Peyer's patch (tissue), 4 donors: ENCODE measurements at regions not wholly inside any gene's neighbourhood (a gene's known extent, or its start where the extent isn't known, plus 50 kb on each side); places are given as distances from the start of the nearest gene placed in this dataset.

Experiments
- DNase-seq, 3 donors: peaks; one replicate each; pipeline ENCODE4 v3.0.0-alpha.2; 2017 to 2019
- H3K27ac ChIP-seq, 4 donors: fragments of 200-600 bp; sonication (generic); one replicate each; pipeline ENCODE4 v1.5.1; 2016 to 2019
- H3K27me3 ChIP-seq, 2 donors: fragments of 200-600 bp; sonication (generic); one replicate each; pipeline ENCODE4 v1.5.1; 2019
- H3K36me3 ChIP-seq, 3 donors: fragments of 200-600 bp; sonication (generic); one replicate each; pipeline ENCODE4 v1.5.1; 2016 to 2019
- H3K4me1 ChIP-seq, 4 donors: fragments of 200-600 bp; sonication (generic); one replicate each; pipeline ENCODE4 v1.5.1; 2016 to 2019
- H3K4me3 ChIP-seq, 4 donors: fragments of 200-600 bp; sonication (generic); 1 replicate in 3 of 4; 2 replicates in 1 of 4; pipeline ENCODE4 v1.5.1; 2016 to 2019; ENCODE audit warnings: mild to moderate bottlenecking in 1 of 4
- H3K9me3 ChIP-seq, 4 donors: fragments of 200-600 bp; sonication (generic); one replicate each; pipeline ENCODE4 v1.5.1; 2016 to 2019; ENCODE audit warnings: mild to moderate bottlenecking in 1 of 4
- POLR2A ChIP-seq, 2 donors: fragments of 450-650 bp; IDR thresholded peaks; one replicate each; pipeline ENCODE4 v1.5.1; 2017; ENCODE audit warnings: antibody characterized with exemption in 2 of 2, mild to moderate bottlenecking in 2 of 2, moderate library complexity in 2 of 2
- TF ChIP-seq, protein P1 (sequence below), 6 experiments: fragments of 450-650 bp in 4 of 6; fragments of 200-600 bp in 2 of 6; sonication (generic) in 1 of 6; IDR thresholded peaks; one replicate each; pipeline ENCODE4 v1.5.1; 2017 to 2019; ENCODE audit warnings: antibody characterized with exemption in 6 of 6, mild to moderate bottlenecking in 3 of 6, moderate library complexity in 1 of 6

DNA sequence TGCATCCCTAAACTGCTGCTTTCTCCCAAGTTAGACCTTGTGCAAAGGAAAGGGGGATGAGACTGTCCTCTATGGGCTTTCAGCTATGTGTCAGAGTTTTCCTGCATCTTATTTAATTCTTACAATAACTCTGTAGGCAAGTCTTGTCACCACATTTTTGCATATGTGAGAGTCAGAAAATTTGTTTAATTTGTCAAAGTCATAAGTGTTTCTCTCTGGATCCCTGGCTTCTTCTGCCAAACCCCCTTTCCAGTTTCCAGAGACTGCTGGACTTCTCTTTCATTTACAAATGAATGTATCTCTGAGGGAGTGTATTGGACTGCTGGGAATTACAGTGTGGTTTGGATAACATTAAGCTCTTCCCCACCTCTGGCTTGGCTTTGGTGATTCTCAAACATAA is 877.6 kb upstream of the SEL1L start:
- no peaks in the 10 kb centered on the region for H3K27me3 ChIP-seq
- no peak overlapping the region for H3K27ac ChIP-seq
- no peaks in the 10 kb centered on the region for H3K36me3 ChIP-seq
- H3K9me3 ChIP-seq: no peaks in the 10 kb centered on the region
- no peak for DNase-seq
- no peak overlapping the region for H3K4me3 ChIP-seq
- no peaks in the 10 kb centered on the region for H3K4me1 ChIP-seq
- no peak for TF ChIP-seq POLR2A (IDR thresholded peaks at IDR 0.05)
- TF ChIP-seq, protein P1, sequence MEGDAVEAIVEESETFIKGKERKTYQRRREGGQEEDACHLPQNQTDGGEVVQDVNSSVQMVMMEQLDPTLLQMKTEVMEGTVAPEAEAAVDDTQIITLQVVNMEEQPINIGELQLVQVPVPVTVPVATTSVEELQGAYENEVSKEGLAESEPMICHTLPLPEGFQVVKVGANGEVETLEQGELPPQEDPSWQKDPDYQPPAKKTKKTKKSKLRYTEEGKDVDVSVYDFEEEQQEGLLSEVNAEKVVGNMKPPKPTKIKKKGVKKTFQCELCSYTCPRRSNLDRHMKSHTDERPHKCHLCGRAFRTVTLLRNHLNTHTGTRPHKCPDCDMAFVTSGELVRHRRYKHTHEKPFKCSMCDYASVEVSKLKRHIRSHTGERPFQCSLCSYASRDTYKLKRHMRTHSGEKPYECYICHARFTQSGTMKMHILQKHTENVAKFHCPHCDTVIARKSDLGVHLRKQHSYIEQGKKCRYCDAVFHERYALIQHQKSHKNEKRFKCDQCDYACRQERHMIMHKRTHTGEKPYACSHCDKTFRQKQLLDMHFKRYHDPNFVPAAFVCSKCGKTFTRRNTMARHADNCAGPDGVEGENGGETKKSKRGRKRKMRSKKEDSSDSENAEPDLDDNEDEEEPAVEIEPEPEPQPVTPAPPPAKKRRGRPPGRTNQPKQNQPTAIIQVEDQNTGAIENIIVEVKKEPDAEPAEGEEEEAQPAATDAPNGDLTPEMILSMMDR (IDR thresholded peaks at IDR 0.05): no peak

DNA sequence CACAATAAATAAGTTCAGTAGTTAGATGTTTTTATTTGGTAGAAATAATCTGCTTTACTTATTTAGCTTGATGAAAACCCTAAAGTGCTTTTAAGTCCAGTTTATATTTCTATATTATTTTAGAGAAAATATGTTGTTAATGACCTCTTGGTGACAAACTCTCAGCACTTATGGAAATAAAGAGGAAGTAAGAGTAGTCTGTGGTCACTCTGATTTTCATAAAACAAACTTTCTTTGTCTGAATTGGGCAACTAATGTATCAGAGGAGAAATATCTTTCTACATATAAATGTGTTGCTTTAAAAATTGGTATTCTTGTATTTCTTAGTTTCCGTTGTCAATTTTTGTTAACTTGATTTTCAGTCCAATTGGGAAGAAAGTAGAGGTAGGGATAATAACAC is 878.9 kb upstream of the SEL1L start:
- Histone ChIP-seq H3K27me3 (no peaks in the 10 kb centered on the region), H3K36me3 (no peaks in the 10 kb centered on the region), H3K27ac (no peak overlapping the region), H3K9me3 (no peaks in the 10 kb centered on the region), H3K4me3 (no peak overlapping the region), H3K4me1 (no peaks in the 10 kb centered on the region)
- no peak for TF ChIP-seq POLR2A (IDR thresholded peaks at IDR 0.05)
- TF ChIP-seq, protein P1 (IDR thresholded peaks at IDR 0.05): no peak
- DNase-seq: no peak

DNA sequence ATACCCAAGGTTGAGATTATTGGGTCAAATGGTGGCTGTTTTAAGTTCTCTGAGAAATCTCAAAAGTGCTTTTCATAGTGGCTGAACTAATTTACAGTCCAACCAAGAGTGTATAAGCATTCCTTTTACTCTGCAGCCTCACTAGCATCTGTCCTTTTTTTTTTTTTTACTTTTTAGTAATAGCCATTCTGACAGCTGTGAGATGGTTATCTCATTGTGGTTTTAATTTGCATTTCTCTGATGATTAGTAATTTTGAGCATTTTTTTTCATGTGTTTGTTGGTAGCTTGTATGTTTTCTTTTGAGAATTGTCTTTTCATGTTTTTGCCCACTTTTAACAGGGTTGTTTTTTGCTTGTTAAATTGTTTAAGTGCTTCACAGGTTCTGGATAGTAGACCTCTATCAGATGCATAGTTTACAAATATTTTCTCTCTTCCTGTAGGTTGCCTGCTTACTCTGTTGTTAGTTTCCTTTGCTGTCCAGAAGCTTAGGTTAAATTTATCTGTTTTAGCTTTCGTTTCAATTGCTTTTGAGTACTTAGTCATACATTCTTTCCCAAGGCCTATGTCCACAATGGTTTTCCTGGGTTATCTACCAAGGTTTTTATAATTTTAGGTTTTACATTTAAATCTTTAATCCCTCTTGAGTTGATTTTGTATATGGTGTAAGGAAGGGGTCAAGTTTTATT is 881.3 kb upstream of the SEL1L start:
- H3K4me3 ChIP-seq: no peak overlapping the region
- no peak for TF ChIP-seq POLR2A (IDR thresholded peaks at IDR 0.05)
- TF ChIP-seq, protein P1 (IDR thresholded peaks at IDR 0.05): no peak

DNA sequence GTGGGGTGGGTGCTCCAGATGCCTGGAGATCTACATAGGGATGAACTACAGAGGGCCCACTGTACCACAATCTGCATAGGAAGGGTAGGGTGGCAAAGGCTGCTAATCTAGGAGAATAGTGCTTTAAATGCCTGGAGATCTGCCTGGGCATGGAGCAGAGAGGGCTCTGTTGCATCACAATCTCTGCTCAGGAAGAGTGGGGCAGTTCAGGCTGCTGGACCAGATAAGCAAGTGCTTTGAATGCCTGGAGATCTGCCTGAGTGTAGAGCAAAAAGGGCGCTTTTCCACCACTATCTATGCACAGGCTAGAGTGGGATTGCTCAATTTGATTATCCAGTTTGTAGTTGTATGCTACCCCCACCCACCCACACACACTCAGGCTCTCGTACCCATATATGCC is 886.3 kb upstream of the SEL1L start:
- Histone ChIP-seq H3K4me3 (no peak overlapping the region), H3K4me1 (no peaks in the 10 kb centered on the region), H3K27ac (no peak overlapping the region), H3K9me3 (peaks cover 0 to 3% (median 0%) of the 10 kb centered on the region in 4 donors), H3K36me3 (no peaks in the 10 kb centered on the region), H3K27me3 (no peaks in the 10 kb centered on the region)
- no peak for DNase-seq
- TF ChIP-seq, protein P1 (IDR thresholded peaks at IDR 0.05): no peak
- no peak for TF ChIP-seq POLR2A (IDR thresholded peaks at IDR 0.05)

More for the DNA sequence above, 881.3 kb upstream of the SEL1L start:
- Histone ChIP-seq H3K9me3 (peaks cover 0 to 3% (median 0%) of the 10 kb centered on the region in 4 donors), H3K4me1 (no peaks in the 10 kb centered on the region), H3K36me3 (no peaks in the 10 kb centered on the region), H3K27me3 (no peaks in the 10 kb centered on the region), H3K27ac (no peak overlapping the region)
- DNase-seq: no peak

DNA sequence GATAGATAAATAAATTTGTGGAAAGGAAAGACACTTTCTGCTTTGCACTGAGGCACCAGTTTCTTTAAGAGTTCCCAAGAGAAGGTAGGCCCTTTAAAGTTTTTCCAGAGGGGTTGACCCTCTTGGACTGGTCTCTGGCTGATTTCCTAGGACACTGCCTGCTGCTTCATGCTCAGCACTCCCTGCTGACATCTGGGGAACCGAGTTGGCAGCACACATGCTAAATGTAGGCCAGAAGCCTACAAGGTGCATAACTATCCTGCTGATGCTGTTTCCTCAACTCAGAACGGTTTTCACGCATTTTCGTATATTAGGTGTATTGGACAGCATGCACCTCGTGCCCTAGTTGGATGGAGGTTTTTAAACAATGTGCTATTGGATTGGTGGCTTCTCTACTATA is 887.2 kb upstream of the SEL1L start:
- H3K4me1 ChIP-seq: no peaks in the 10 kb centered on the region
- H3K27ac ChIP-seq: no peak overlapping the region
- H3K36me3 ChIP-seq: no peaks in the 10 kb centered on the region
- TF ChIP-seq, protein P1 (IDR thresholded peaks at IDR 0.05): no peak
- TF ChIP-seq POLR2A (IDR thresholded peaks at IDR 0.05): no peak
- no peak for DNase-seq
- H3K9me3 ChIP-seq: peaks cover 0 to 3% (median 0%) of the 10 kb centered on the region in 4 donors
- H3K27me3 ChIP-seq: no peaks in the 10 kb centered on the region
- no peak overlapping the region for H3K4me3 ChIP-seq
